ENCODE measurements at regions not wholly inside any gene's neighbourhood (a gene's known extent, or its start where the extent isn't known, plus 50 kb on each side); places are given as distances from the start of the nearest gene placed in this dataset.
"Not testable (repeated sequence)": the region's sequence is repeated elsewhere in the genome, so short reads cannot be mapped to it uniquely, and the experiment has no call there.

- DNase-seq, result no peak
These were observed 101.7 kb upstream of the MYO10 start for GRCh38 chr5:17037751-17038150.

GRCh38 chr5:17039170-17039569 is 103.1 kb upstream of the MYO10 start:
- no peak for DNase-seq

- peak; percentile 42 for DNase-seq
These were observed 106.0 kb upstream of the MYO10 start for GRCh38 chr5:17042041-17042440.

GRCh38 chr5:17046320-17046719 is 110.2 kb upstream of the MYO10 start:
- DNase-seq, result no peak

- DNase-seq, result no peak
These were observed 114.1 kb upstream of the MYO10 start for GRCh38 chr5:17050236-17050635.

- no peak for DNase-seq
These were observed 118.8 kb upstream of the MYO10 start for GRCh38 chr5:17054911-17055310.

GRCh38 chr5:17056141-17056631 is 120.1 kb upstream of the MYO10 start:
- DNase-seq, result peak; percentile 27

GRCh38 chr5:17058438-17058837 is 122.3 kb upstream of the MYO10 start:
- DNase-seq, result no peak

- no peak for DNase-seq
These were observed 125.9 kb upstream of the MYO10 start for GRCh38 chr5:17061973-17062470.

GRCh38 chr5:17062741-17063140 is 126.7 kb upstream of the MYO10 start:
- DNase-seq, result not testable (repeated sequence)

- no peak for DNase-seq
These were observed 128.2 kb upstream of the MYO10 start for GRCh38 chr5:17064241-17064640.

GRCh38 chr5:17065458-17065857 is 129.4 kb upstream of the MYO10 start:
- DNase-seq, result no peak

- DNase-seq, result not testable (repeated sequence)
These were observed 129.9 kb upstream of the MYO10 start for GRCh38 chr5:17066026-17066425.

GRCh38 chr5:17067657-17068392 is 131.7 kb upstream of the MYO10 start:
- no peak for DNase-seq

- peak; percentile 32 for DNase-seq
These were observed 134.0 kb upstream of the MYO10 start for GRCh38 chr5:17069995-17070511.

GRCh38 chr5:17070647-17071046 is 134.6 kb upstream of the MYO10 start:
- no peak for DNase-seq

- DNase-seq, result no peak
These were observed 139.1 kb upstream of the MYO10 start for GRCh38 chr5:17075236-17075635.

- DNase-seq, result no peak
These were observed 140.2 kb upstream of the MYO10 start for GRCh38 chr5:17076272-17076671.

GRCh38 chr5:17077440-17078233 is 139.8 kb upstream of the BASP1 start:
- DNase-seq, result peak; percentile 60

GRCh38 chr5:17079562-17079961 is 137.9 kb upstream of the BASP1 start:
- no peak for DNase-seq

GRCh38 chr5:17080361-17080760 is 137.1 kb upstream of the BASP1 start:
- no peak for DNase-seq

GRCh38 chr5:17081142-17081541 is 136.3 kb upstream of the BASP1 start:
- DNase-seq, result peak; percentile 51

- not testable (repeated sequence) for DNase-seq
These were observed 134.2 kb upstream of the BASP1 start for GRCh38 chr5:17083276-17083675.

GRCh38 chr5:17087035-17087434 is 130.4 kb upstream of the BASP1 start:
- DNase-seq, result peak; percentile 78
